ENCODE measurements at regions not wholly inside any gene's neighbourhood (a gene's known extent, or its start where the extent isn't known, plus 50 kb on each side); places are given as distances from the start of the nearest gene placed in this dataset.

GRCh38 chr18:42534313-42534712 is 579.3 kb downstream of the PIK3C3 start:
- TF ChIP-seq CTCF (IDR thresholded peaks at IDR 0.05) (no peak), EZH2 (IDR thresholded peaks at IDR 0.05) (no peak), EZH2phosphoT487 (IDR thresholded peaks at IDR 0.05) (no peak)

Measured in neural progenitor cell (in vitro differentiated cells).